PC-9 (cell line): ENCODE measurements at regions not wholly inside any gene's neighbourhood (a gene's known extent, or its start where the extent isn't known, plus 50 kb on each side); places are given as distances from the start of the nearest gene placed in this dataset.

Source experiments
- BruUV-seq: library from RNA; stranded (reverse); fragments of 400-500 nt; replicated peaks from 2 replicates; lab custom pipeline; 2021; lab: Mats Ljungman, UMichigan
- CTCF ChIA-PET: fragments of 300-600 bp; sonication (Branson Sonifier 250); formaldehyde crosslinking; loops from one replicate; lab custom pipeline; 2022; ENCODE audit warnings: antibody characterized with exemption; lab: Charles Lee
- POLR2A ChIA-PET: fragments of 300-600 bp; sonication (Branson Sonifier 250); formaldehyde crosslinking; loops from one replicate; lab custom pipeline; 2022; ENCODE audit warnings: antibody characterized with exemption; ENCODE audit not compliant: unreplicated experiment; lab: Charles Lee
- DNase-seq, 2 experiments: peaks; one replicate each; pipeline versions ENCODE4 v3.0.0 to v3.0.0-alpha.2; 2015 to 2022; ENCODE audit warnings: mixed read lengths in 1 of 2
- H2AFZ ChIP-seq: fragments of 200-600 bp; sonication (generic); 2 replicates; pipeline ENCODE4 v1.8.1; 2017; ENCODE audit warnings: antibody characterized with exemption
- H3F3A ChIP-seq: fragments of 200-600 bp; sonication (generic); 2 replicates; pipeline ENCODE4 v1.8.1; 2017; ENCODE audit warnings: antibody characterized with exemption, mild to moderate bottlenecking, low read depth; ENCODE audit not compliant: insufficient read depth
- H3K27ac ChIP-seq: fragments of 200-600 bp; sonication (generic); 2 replicates; pipeline ENCODE4 v1.6.1; 2016; ENCODE audit warnings: mixed run types
- H3K27me3 ChIP-seq: fragments of 200-600 bp; sonication (generic); 2 replicates; pipeline ENCODE4 v1.6.1; 2016; ENCODE audit warnings: low read depth, mixed run types; ENCODE audit not compliant: insufficient read depth
- H3K36me3 ChIP-seq: fragments of 200-600 bp; sonication (generic); 2 replicates; pipeline ENCODE4 v1.6.1; 2016; ENCODE audit warnings: low read depth, mixed run types
- H3K4me1 ChIP-seq: fragments of 200-600 bp; sonication (generic); replicated peaks from 2 replicates; pipeline ENCODE4 v1.6.1; 2016; ENCODE audit warnings: mixed run types; ENCODE audit not compliant: insufficient read depth
- H3K4me2 ChIP-seq: fragments of 200-600 bp; sonication (generic); 2 replicates; pipeline ENCODE4 v1.6.1; 2017; ENCODE audit warnings: mixed run types
- H3K4me3 ChIP-seq: fragments of 200-600 bp; sonication (generic); 2 replicates; pipeline ENCODE4 v1.6.1; 2016; ENCODE audit warnings: mixed run types
- H3K79me2 ChIP-seq: fragments of 200-600 bp; sonication (generic); 2 replicates; pipeline ENCODE4 v1.6.1; 2017; ENCODE audit warnings: low read depth, mixed run types
- H3K9me2 ChIP-seq: fragments of 200-600 bp; sonication (generic); 2 replicates; pipeline ENCODE4 v1.8.1; 2017; ENCODE audit warnings: mild to moderate bottlenecking; ENCODE audit not compliant: insufficient read depth
- H3K9me3 ChIP-seq: fragments of 200-600 bp; sonication (generic); 2 replicates; pipeline ENCODE4 v1.8.1; 2016; ENCODE audit warnings: low read depth; ENCODE audit not compliant: insufficient read depth
- H4K20me1 ChIP-seq: fragments of 200-600 bp; sonication (generic); 2 replicates; pipeline ENCODE4 v1.8.1; 2017; ENCODE audit not compliant: insufficient read depth
- EZH2 ChIP-seq: fragments of 200-600 bp; sonication (generic); IDR thresholded peaks from 2 replicates; pipeline ENCODE4 v1.8.0; 2017; ENCODE audit warnings: antibody characterized with exemption, low read depth
- intact Hi-C: fragments of 100-400 bp; cut with micrococcal nuclease; formaldehyde crosslinking; loops from one replicate; pipeline ENCODE4 v1.10.0; 2022; ENCODE audit not compliant: unreplicated experiment
- TF ChIP-seq, protein P1 (sequence below): fragments of 200-600 bp; sonication (generic); conservative IDR thresholded peaks from 2 replicates; pipeline ENCODE4 v1.6.1; 2017; ENCODE audit warnings: mixed run types, antibody characterized with exemption, mild to moderate bottlenecking, moderate library complexity

DNA sequence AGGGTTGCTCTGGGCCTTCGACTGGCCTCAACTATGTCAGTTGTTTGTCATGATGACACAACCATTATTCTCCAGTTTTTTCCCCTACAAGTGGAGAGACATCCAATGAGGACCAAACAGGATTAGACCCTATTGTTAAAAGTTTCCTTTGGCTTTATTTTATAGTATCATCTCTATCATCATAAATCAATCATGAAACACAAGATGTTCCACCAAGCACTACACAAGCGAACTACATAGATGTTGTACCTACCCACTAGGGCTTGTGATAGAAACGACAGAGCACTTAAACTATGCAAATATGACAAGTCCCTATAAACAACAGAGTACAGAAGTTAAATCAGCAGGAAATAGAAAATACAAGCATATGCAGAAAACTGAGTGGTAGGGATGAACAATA is 422.5 kb upstream of the MARCKS start:
- Histone ChIP-seq H3K9me2 (no peaks in the 10 kb centered on the region), H3K4me2 (peak overlapping the region; percentile 61; the same call in 1 of the 2 replicates), H3K36me3 (no peaks in the 10 kb centered on the region; the same call in 1 of the 2 replicates), H3K9me3 (peaks cover 8% of the 10 kb centered on the region; the same call in 1 of the 2 replicates), H4K20me1 (no peaks in the 10 kb centered on the region), H3F3A (peaks cover 34% of the 10 kb centered on the region), H3K4me3 (no peak overlapping the region), H3K27ac (peak overlapping the region; percentile 87), H3K79me2 (no peaks in the 10 kb centered on the region), H2AFZ (no peak overlapping the region), H3K27me3 (no peaks in the 10 kb centered on the region), H3K4me1 (peaks cover 48% of the 10 kb centered on the region)
- intact Hi-C loops, result loop anchor here (5.0 kb wide), 1 partner anchor 198 kb away; no protein-coding TSS in a partner anchor
- ChIA-PET POLR2A (no interaction called here), CTCF (no interaction called here)
- no TSS peak for BruUV-seq
- TF ChIP-seq, protein P1, sequence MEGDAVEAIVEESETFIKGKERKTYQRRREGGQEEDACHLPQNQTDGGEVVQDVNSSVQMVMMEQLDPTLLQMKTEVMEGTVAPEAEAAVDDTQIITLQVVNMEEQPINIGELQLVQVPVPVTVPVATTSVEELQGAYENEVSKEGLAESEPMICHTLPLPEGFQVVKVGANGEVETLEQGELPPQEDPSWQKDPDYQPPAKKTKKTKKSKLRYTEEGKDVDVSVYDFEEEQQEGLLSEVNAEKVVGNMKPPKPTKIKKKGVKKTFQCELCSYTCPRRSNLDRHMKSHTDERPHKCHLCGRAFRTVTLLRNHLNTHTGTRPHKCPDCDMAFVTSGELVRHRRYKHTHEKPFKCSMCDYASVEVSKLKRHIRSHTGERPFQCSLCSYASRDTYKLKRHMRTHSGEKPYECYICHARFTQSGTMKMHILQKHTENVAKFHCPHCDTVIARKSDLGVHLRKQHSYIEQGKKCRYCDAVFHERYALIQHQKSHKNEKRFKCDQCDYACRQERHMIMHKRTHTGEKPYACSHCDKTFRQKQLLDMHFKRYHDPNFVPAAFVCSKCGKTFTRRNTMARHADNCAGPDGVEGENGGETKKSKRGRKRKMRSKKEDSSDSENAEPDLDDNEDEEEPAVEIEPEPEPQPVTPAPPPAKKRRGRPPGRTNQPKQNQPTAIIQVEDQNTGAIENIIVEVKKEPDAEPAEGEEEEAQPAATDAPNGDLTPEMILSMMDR, result no peak
- TF ChIP-seq EZH2, result no peak
- DNase-seq, result no peak

DNA sequence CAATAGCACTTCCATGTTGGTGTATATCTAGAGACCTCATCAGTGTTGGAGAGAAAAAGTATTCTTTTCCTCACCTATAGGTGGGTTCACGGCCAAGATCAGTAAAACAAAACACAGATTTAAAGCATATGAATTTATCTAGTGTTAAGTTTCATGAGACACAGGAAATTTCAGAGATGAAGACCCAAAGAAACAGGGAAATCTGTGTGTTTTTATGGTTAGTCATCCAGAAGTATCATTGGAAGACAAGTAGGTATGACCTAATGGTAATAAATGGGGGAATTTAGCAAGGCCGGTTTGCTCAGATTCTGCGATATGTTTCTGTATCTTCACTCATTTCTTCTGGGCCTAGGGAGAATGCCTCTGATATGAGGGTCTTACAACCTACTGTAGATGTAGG is 419.6 kb upstream of the MARCKS start:
- ChIA-PET CTCF (no interaction called here), POLR2A (no interaction called here)
- 0 out of 2 replicates have a peak, but pooled peaks cover 8% of the 10 kb centered on the region for H3K9me3 ChIP-seq
- DNase-seq, result no peak
- intact Hi-C loops, result no loop called here
- BruUV-seq, result no TSS peak
- TF ChIP-seq EZH2, result no peak
- TF ChIP-seq, protein P1, result no peak
- H3F3A ChIP-seq, result peaks cover 21% of the 10 kb centered on the region
- H3K4me1 ChIP-seq, result peaks cover 45% of the 10 kb centered on the region
- H2AFZ ChIP-seq, result no peak overlapping the region
- H3K4me3 ChIP-seq, result no peak overlapping the region
- no peak overlapping the region for H3K27ac ChIP-seq
- H3K27me3 ChIP-seq, result no peaks in the 10 kb centered on the region
- no peaks in the 10 kb centered on the region; the same call in 1 of the 2 replicates for H3K36me3 ChIP-seq
- H3K79me2 ChIP-seq, result no peaks in the 10 kb centered on the region
- H3K9me2 ChIP-seq, result no peaks in the 10 kb centered on the region
- no peaks in the 10 kb centered on the region for H4K20me1 ChIP-seq
- no peak overlapping the region for H3K4me2 ChIP-seq

DNA sequence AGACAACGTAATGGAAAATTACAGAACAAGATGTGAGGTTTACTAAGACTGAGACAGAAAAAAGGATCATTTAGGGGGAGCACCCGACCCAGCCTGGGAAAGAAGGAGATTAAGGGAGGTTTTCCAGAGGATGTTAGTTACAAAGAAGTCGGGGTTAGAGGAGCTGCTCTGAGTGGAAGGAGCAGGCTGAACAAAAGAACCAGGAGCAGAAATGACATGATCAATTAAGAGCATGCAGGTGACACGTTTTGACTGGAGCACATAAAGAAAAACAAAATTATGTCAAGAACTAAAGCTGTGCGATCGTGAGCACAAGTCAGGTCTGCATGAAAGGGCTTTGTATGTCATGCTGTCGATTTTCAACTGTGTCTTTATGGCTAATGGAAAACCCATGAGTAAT is 417.3 kb upstream of the MARCKS start:
- Histone ChIP-seq H4K20me1 (no peaks in the 10 kb centered on the region), H3K9me3 (peaks cover 10% of the 10 kb centered on the region; the same call in 1 of the 2 replicates), H3K4me2 (no peak overlapping the region), H3K9me2 (no peaks in the 10 kb centered on the region), H2AFZ (no peak overlapping the region), H3K4me3 (no peak overlapping the region), H3F3A (no peaks in the 10 kb centered on the region), H3K36me3 (no peaks in the 10 kb centered on the region; the same call in 1 of the 2 replicates), H3K79me2 (no peaks in the 10 kb centered on the region), H3K27ac (no peak overlapping the region), H3K27me3 (no peaks in the 10 kb centered on the region), H3K4me1 (peaks cover 22% of the 10 kb centered on the region)
- ChIA-PET POLR2A (no interaction called here), CTCF (no interaction called here)
- intact Hi-C loops, result no loop called here
- no peak for DNase-seq
- BruUV-seq, result no TSS peak
- TF ChIP-seq, protein P1, result no peak
- TF ChIP-seq EZH2, result no peak
